ENCODE measurements at regions not wholly inside any gene's neighbourhood (a gene's known extent, or its start where the extent isn't known, plus 50 kb on each side); places are given as distances from the start of the nearest gene placed in this dataset.

- intact Hi-C loops (cut with DNase I), result no loop called here
- no peak for TF ChIP-seq CTCF (IDR thresholded peaks at IDR 0.05)
- H3K27me3 ChIP-seq, result peaks cover 4% of the 10 kb centered on the region
- ATAC-seq (no peak), DNase-seq (no peak)
- H3K9me3 ChIP-seq, result no peaks in the 10 kb centered on the region
- H3K4me3 ChIP-seq, result no peak overlapping the region
- H3K4me1 ChIP-seq, result no peaks in the 10 kb centered on the region
- no peaks in the 10 kb centered on the region for H3K36me3 ChIP-seq
- no peak overlapping the region for H3K27ac ChIP-seq
Measured at GRCh38 chr9:134535171-134535570, 106.4 kb upstream of the COL5A1 start.

- TF ChIP-seq CTCF (IDR thresholded peaks at IDR 0.05), result no peak
- H3K27ac ChIP-seq, result no peak overlapping the region
- H3K4me1 ChIP-seq, result no peaks in the 10 kb centered on the region
- H3K4me3 ChIP-seq, result no peak overlapping the region
- no peaks in the 10 kb centered on the region for H3K9me3 ChIP-seq
- ATAC-seq (no peak), DNase-seq (no peak)
- intact Hi-C loops (cut with DNase I), result no loop called here
- H3K36me3 ChIP-seq, result no peaks in the 10 kb centered on the region
- peaks cover 4% of the 10 kb centered on the region for H3K27me3 ChIP-seq
Measured at GRCh38 chr9:134536101-134536900, 105.3 kb upstream of the COL5A1 start.

- Histone ChIP-seq H3K27ac (no peak overlapping the region), H3K4me1 (no peaks in the 10 kb centered on the region), H3K36me3 (no peaks in the 10 kb centered on the region), H3K27me3 (peaks cover 4% of the 10 kb centered on the region), H3K9me3 (no peaks in the 10 kb centered on the region), H3K4me3 (no peak overlapping the region)
- ATAC-seq (no peak), DNase-seq (no peak)
- intact Hi-C loops (cut with DNase I), result no loop called here
- no peak for TF ChIP-seq CTCF (IDR thresholded peaks at IDR 0.05)
Measured at GRCh38 chr9:134536931-134537330, 104.7 kb upstream of the COL5A1 start.

GRCh38 chr9:134537951-134538641 lies 103.5 kb upstream of the COL5A1 start:
- Histone ChIP-seq H3K27ac (no peak overlapping the region), H3K4me3 (no peak overlapping the region), H3K27me3 (peaks cover 4% of the 10 kb centered on the region), H3K36me3 (no peaks in the 10 kb centered on the region), H3K9me3 (no peaks in the 10 kb centered on the region), H3K4me1 (no peaks in the 10 kb centered on the region)
- intact Hi-C loops (cut with DNase I), result no loop called here
- no peak for ATAC-seq
- TF ChIP-seq CTCF (IDR thresholded peaks at IDR 0.05), result no peak
- DNase-seq, result no peak

GRCh38 chr9:134538856-134539566 lies 102.6 kb upstream of the COL5A1 start:
- no peak overlapping the region for H3K4me3 ChIP-seq
- H3K27ac ChIP-seq, result no peak overlapping the region
- H3K4me1 ChIP-seq, result no peaks in the 10 kb centered on the region
- DNase-seq (no peak), ATAC-seq (no peak)
- intact Hi-C loops (cut with DNase I), result no loop called here
- no peaks in the 10 kb centered on the region for H3K9me3 ChIP-seq
- H3K27me3 ChIP-seq, result peaks cover 4% of the 10 kb centered on the region
- TF ChIP-seq CTCF (IDR thresholded peaks at IDR 0.05), result no peak
- no peaks in the 10 kb centered on the region for H3K36me3 ChIP-seq
